Upper lobe of left lung (tissue), 6 donors: ENCODE measurements at regions not wholly inside any gene's neighbourhood (a gene's known extent, or its start where the extent isn't known, plus 50 kb on each side); places are given as distances from the start of the nearest gene placed in this dataset.

Source experiments
- ATAC-seq, 2 donors: fragments of 200-7000 bp; cut with Tn5 transposase; one replicate each; pipeline ENCODE4 v1.9.1; 2022; ENCODE audit warnings: mild to moderate bottlenecking in 2 of 2, moderate library complexity in 2 of 2; ENCODE audit not compliant: low FRiP score in 2 of 2
- DNase-seq, 2 donors: peaks; one replicate each; pipeline ENCODE4 v3.0.0-alpha.2; 2019 to 2020
- H3K27ac ChIP-seq, 4 donors: fragments of 200-600 bp; sonication (generic); one replicate each; pipeline ENCODE4 v1.5.1; 2016 to 2019
- H3K27me3 ChIP-seq, 4 donors: fragments of 200-600 bp; sonication (generic); one replicate each; pipeline ENCODE4 v1.5.1; 2017 to 2019
- H3K36me3 ChIP-seq, 4 donors: fragments of 200-600 bp; sonication (generic); one replicate each; pipeline ENCODE4 v1.5.1; 2016 to 2019
- H3K4me1 ChIP-seq, 4 donors: fragments of 200-600 bp; sonication (generic); one replicate each; pipeline ENCODE4 v1.5.1; 2018 to 2019
- H3K4me3 ChIP-seq, 4 donors: fragments of 200-600 bp; sonication (generic); one replicate each; pipeline ENCODE4 v1.5.1; 2017 to 2019; ENCODE audit warnings: mild to moderate bottlenecking in 2 of 4, moderate library complexity in 1 of 4
- H3K9me3 ChIP-seq, 4 donors: fragments of 200-600 bp; sonication (generic); one replicate each; pipeline ENCODE4 v1.5.1; 2018 to 2019
- CTCF ChIP-seq, 6 experiments: fragments of 450-650 bp in 4 of 6; fragments of 200-600 bp in 2 of 6; sonication (generic) in 2 of 6; IDR thresholded peaks; one replicate each; pipeline ENCODE4 v1.5.1; 2016 to 2019; ENCODE audit warnings: antibody characterized with exemption in 6 of 6
- EP300 ChIP-seq, 4 donors: sonication (generic); formaldehyde crosslinking; IDR thresholded peaks; one replicate each; pipeline ENCODE4 v1.5.1; 2017; ENCODE audit warnings: antibody characterized with exemption in 4 of 4, control low read depth in 2 of 4
- POLR2A ChIP-seq, 4 donors: fragments of 450-650 bp; IDR thresholded peaks; one replicate each; pipeline ENCODE4 v1.5.1; 2016 to 2017; ENCODE audit warnings: antibody characterized with exemption in 4 of 4, mild to moderate bottlenecking in 2 of 4
- POLR2AphosphoS5 ChIP-seq, 2 donors: sonication (generic); formaldehyde crosslinking; IDR thresholded peaks; one replicate each; pipeline ENCODE4 v1.5.1; 2017; ENCODE audit warnings: antibody characterized with exemption in 2 of 2
- WGBS, 2 donors: methylation state at CpG; one replicate each; pipeline ENCODE4 v1.1.5; 2017 to 2018; 5-methylcytosine and 5-hydroxymethylcytosine counted together
- donor health status: DM: no; HTN: no; CAD: no; lungs with moderate emphysema.
- donor health status: DM: no; HTN: yes; CAD: no; lungs with severe emphysema.

GRCh38 chr9:28799876-28800275, 1226.6 kb upstream of the C9orf72 start:
- Histone ChIP-seq H3K27me3 (no peaks in the 10 kb centered on the region), H3K36me3 (no peaks in the 10 kb centered on the region), H3K4me1 (no peaks in the 10 kb centered on the region), H3K9me3 (no peaks in the 10 kb centered on the region), H3K27ac (no peak overlapping the region), H3K4me3 (no peak overlapping the region)
- no peak for ATAC-seq
- TF ChIP-seq POLR2AphosphoS5 (IDR thresholded peaks at IDR 0.05), result no peak
- no peak for TF ChIP-seq POLR2A (IDR thresholded peaks at IDR 0.05)
- TF ChIP-seq CTCF (IDR thresholded peaks at IDR 0.05), result no peak
- no peak for TF ChIP-seq EP300 (IDR thresholded peaks at IDR 0.05)
- WGBS, 2 donors, result 67 to 69% methylated on average over 3 of the region's 3 CpGs
- DNase-seq, result no peak

DNA sequence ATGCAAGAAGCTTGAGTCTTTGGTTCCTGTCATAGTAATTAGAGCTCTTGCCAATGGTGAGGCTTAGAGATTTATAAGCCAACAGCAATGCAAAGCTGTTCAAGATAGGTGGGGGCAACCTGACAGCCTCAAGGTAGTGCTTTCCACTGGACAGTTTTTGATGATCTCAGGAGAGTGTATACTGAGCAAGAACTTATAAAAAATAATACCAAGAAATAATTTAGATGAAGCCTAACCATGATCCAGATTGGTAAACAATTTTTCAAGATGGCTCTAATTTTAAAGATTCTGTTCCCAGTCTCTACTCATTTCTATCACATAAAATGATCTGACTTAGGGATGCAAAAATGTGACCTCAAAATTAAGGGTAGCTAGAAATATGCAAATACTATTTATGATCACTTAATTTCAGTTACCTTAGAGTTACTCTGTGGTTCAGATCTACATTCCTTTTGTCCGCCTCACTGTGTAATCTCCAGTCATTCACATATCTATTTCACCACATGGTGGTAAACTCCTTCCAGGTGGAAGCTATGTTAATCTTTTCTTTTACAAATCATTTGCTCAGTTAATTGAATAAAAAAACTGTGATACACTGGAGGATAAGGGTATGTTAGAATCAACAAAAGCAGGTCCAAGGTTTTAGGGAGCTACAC, 1228.0 kb upstream of the C9orf72 start:
- Histone ChIP-seq H3K4me1 (no peaks in the 10 kb centered on the region), H3K27ac (no peak overlapping the region), H3K27me3 (no peaks in the 10 kb centered on the region), H3K4me3 (no peak overlapping the region), H3K9me3 (no peaks in the 10 kb centered on the region), H3K36me3 (no peaks in the 10 kb centered on the region)
- ATAC-seq (no peak), DNase-seq (no peak)
- 83 to 90% methylated on average over 1 of the region's 1 CpG for WGBS, 2 donors
- TF ChIP-seq POLR2AphosphoS5 (IDR thresholded peaks at IDR 0.05), result no peak
- TF ChIP-seq CTCF (IDR thresholded peaks at IDR 0.05), result no peak
- TF ChIP-seq EP300 (IDR thresholded peaks at IDR 0.05), result no peak
- no peak for TF ChIP-seq POLR2A (IDR thresholded peaks at IDR 0.05)

GRCh38 chr9:28805197-28805596, 1231.9 kb upstream of the C9orf72 start:
- TF ChIP-seq POLR2AphosphoS5 (IDR thresholded peaks at IDR 0.05) (no peak), CTCF (IDR thresholded peaks at IDR 0.05) (no peak), POLR2A (IDR thresholded peaks at IDR 0.05) (no peak), EP300 (IDR thresholded peaks at IDR 0.05) (no peak)
- Histone ChIP-seq H3K9me3 (no peaks in the 10 kb centered on the region), H3K4me1 (no peaks in the 10 kb centered on the region), H3K27ac (no peak overlapping the region), H3K4me3 (no peak overlapping the region), H3K36me3 (no peaks in the 10 kb centered on the region), H3K27me3 (no peaks in the 10 kb centered on the region)
- DNase-seq (no peak), ATAC-seq (no peak)
- 62 to 69% methylated on average over 1 of the region's 1 CpG for WGBS, 2 donors

DNA sequence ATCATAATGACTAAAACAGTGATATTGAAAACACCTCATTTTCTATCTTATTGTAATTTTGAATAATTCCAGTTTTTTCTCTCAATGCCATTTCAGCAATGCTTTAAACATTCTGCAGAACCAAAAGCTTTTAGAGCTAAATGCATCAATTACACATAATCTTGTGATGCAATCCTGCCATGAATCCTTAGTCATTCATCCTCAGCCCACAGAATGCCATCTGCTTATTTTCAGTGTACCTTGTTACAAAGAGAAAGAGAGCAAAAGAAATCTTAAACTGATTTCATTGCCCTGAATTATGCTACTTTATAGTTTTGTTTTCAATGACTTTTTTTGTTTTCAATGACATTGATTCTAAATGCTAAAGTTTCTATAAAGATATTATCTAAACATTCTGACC, 1234.8 kb upstream of the C9orf72 start:
- Histone ChIP-seq H3K4me3 (no peak overlapping the region), H3K27me3 (no peaks in the 10 kb centered on the region), H3K36me3 (no peaks in the 10 kb centered on the region), H3K27ac (no peak overlapping the region), H3K4me1 (no peaks in the 10 kb centered on the region), H3K9me3 (no peaks in the 10 kb centered on the region)
- DNase-seq, result no peak
- TF ChIP-seq POLR2A (IDR thresholded peaks at IDR 0.05) (no peak), EP300 (IDR thresholded peaks at IDR 0.05) (no peak), CTCF (IDR thresholded peaks at IDR 0.05) (no peak), POLR2AphosphoS5 (IDR thresholded peaks at IDR 0.05) (no peak)
- ATAC-seq, result no peak

DNA sequence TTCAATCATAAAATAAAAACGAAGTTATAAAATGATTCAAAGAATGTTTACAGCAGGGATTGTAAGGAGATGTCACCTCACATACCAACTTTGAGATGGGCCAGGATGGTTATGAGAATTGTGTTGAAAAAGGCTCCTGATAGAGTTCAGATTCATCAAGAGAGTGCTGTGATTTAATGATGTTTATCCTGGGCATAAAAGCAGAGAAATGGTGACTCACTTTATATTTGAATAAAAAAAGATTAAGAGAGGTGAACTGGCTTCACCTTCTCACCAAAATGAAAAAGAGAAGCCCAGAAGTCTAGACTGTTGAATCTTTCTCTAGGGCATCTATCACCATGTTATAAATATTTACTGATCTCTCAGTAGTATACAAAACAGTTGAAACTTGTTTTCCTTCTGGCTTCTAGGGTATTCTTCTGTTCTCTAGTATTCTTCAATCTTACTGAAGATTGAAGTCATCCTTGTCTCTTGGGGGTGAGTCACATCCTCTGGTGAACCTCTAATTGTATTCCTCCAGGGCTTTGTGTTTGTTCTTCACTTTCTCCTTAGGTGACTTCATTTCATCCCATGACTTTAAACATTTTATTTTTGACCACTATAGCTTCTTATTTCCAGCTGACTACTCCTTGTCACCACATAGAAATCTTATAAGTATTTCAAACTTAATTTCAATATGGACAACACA, 1237.3 kb upstream of the C9orf72 start:
- Histone ChIP-seq H3K4me3 (no peak overlapping the region), H3K27me3 (no peaks in the 10 kb centered on the region), H3K27ac (no peak overlapping the region), H3K36me3 (no peaks in the 10 kb centered on the region), H3K4me1 (no peaks in the 10 kb centered on the region), H3K9me3 (no peaks in the 10 kb centered on the region)
- TF ChIP-seq POLR2A (IDR thresholded peaks at IDR 0.05) (no peak), CTCF (IDR thresholded peaks at IDR 0.05) (no peak), EP300 (IDR thresholded peaks at IDR 0.05) (no peak), POLR2AphosphoS5 (IDR thresholded peaks at IDR 0.05) (no peak)
- WGBS, 2 donors, result 55 to 63% methylated on average over 1 of the region's 1 CpG
- DNase-seq (no peak), ATAC-seq (no peak)
